GM19463 (cell line): ENCODE measurements at regions not wholly inside any gene's neighbourhood (a gene's known extent, or its start where the extent isn't known, plus 50 kb on each side); places are given as distances from the start of the nearest gene placed in this dataset.
A peak's percentile ranks its signal among the peaks of the same experiment; 100 is the strongest.

Experiments used
- ATAC-seq: cut with Tn5 transposase; IDR thresholded peaks from one replicate; pipeline ENCODE4 v1.9.1; 2021; ENCODE audit warnings: mild to moderate bottlenecking, moderate library complexity; ENCODE audit not compliant: unreplicated experiment

GRCh38 chr10:75294866-75295701, 59.3 kb upstream of the COMTD1 start:
- ATAC-seq = peak; percentile 66

GRCh38 chr10:75294518-75294865, 58.7 kb upstream of the COMTD1 start:
- peak; percentile 27 for ATAC-seq

GRCh38 chr10:75294031-75294437, 58.3 kb upstream of the COMTD1 start:
- ATAC-seq = no peak

- no peak for ATAC-seq
Observed at GRCh38 chr10:75293446-75293820, 57.7 kb upstream of the COMTD1 start.

GRCh38 chr10:75292794-75293445, 57.2 kb upstream of the COMTD1 start:
- no peak for ATAC-seq

GRCh38 chr10:75291805-75292204, 56.0 kb upstream of the COMTD1 start:
- ATAC-seq = no peak

GRCh38 chr10:75288140-75288711, 52.5 kb upstream of the COMTD1 start:
- ATAC-seq = no peak

- ATAC-seq = no peak
Observed at GRCh38 chr10:75287697-75288096, 51.9 kb upstream of the COMTD1 start.

GRCh38 chr10:75286901-75287300, 51.1 kb upstream of the COMTD1 start:
- no peak for ATAC-seq
